Endothelial cell of umbilical vein (primary cell): ENCODE measurements at regions not wholly inside any gene's neighbourhood (a gene's known extent, or its start where the extent isn't known, plus 50 kb on each side); places are given as distances from the start of the nearest gene placed in this dataset.

Source experiments
- BruUV-seq: library from RNA; stranded (reverse); fragments of 400-500 nt; replicated peaks from 2 replicates; lab custom pipeline; 2021; lab: Mats Ljungman, UMichigan
- CTCF ChIA-PET: fragments of 300-600, 350-600 bp; sonication (Branson Sonifier 250); formaldehyde crosslinking; loops from one replicate; lab custom pipeline; 2021; ENCODE audit warnings: antibody characterized with exemption, inconsistent platforms; lab: Charles Lee
- POLR2A ChIA-PET: fragments of 300-600, 350-600 bp; sonication (Branson Sonifier 250); formaldehyde crosslinking; loops from one replicate; lab custom pipeline; 2021; ENCODE audit warnings: antibody characterized with exemption, inconsistent platforms; lab: Charles Lee
- DNase-seq: peaks from one replicate; pipeline ENCODE4 v3.0.0-alpha.2; 2011; ENCODE audit warnings: low read depth, low spot score
- FAIRE-seq: peaks from 2 replicates; lab custom pipeline; 2011; peaks lifted over from hg19 to GRCh38; lab: Jason Lieb, UNC
- H2AFZ ChIP-seq: 2 replicates; pipeline ENCODE4 v1.6.0; 2012; ENCODE audit warnings: low read depth, low read length, control low read depth, inconsistent platforms
- H3K27ac ChIP-seq: 2 replicates; pipeline ENCODE4 v1.5.1; 2011; ENCODE audit warnings: low read depth, mild to moderate bottlenecking, control low read depth, low read length, moderate library complexity; ENCODE audit not compliant: insufficient read depth
- H3K27me3 ChIP-seq, 2 experiments: 2 replicates each; pipeline versions ENCODE4 v1.6.0 to v1.6.1; 2011; ENCODE audit warnings: low read length in 2 of 2, mixed read lengths in 1 of 2; ENCODE audit not compliant: control insufficient read depth in 2 of 2, insufficient read depth in 2 of 2
- H3K36me3 ChIP-seq, 2 experiments: 2 replicates in 1 of 2; 3 replicates in 1 of 2; pipeline ENCODE4 v1.5.1; 2011; ENCODE audit warnings: low read length in 2 of 2, mild to moderate bottlenecking in 1 of 2, moderate library complexity in 1 of 2; ENCODE audit not compliant: control insufficient read depth in 2 of 2, insufficient read depth in 2 of 2; ENCODE audit errors: extremely low read depth in 1 of 2
- H3K4me1 ChIP-seq: 3 replicates; pipeline ENCODE4 v1.5.1; 2011; ENCODE audit warnings: mild to moderate bottlenecking, low read length; ENCODE audit not compliant: control insufficient read depth, insufficient read depth; ENCODE audit errors: extremely low read depth
- H3K4me2 ChIP-seq: 2 replicates; pipeline ENCODE4 v1.6.1; 2011; ENCODE audit warnings: low read length, control low read depth, mixed read lengths; ENCODE audit not compliant: insufficient read depth
- H3K4me3 ChIP-seq, 3 experiments: fragments of 200-600 bp in 1 of 3; sonication (generic), shearing (Covaris generic) in 1 of 3; replicated peaks in 1 of 3; 2 replicates each; pipeline ENCODE4 v1.5.1; 2011 to 2016; ENCODE audit warnings: control low read depth in 3 of 3, low read length in 3 of 3, mild to moderate bottlenecking in 2 of 3, inconsistent platforms in 1 of 3, low read depth in 1 of 3, moderate library complexity in 1 of 3; ENCODE audit not compliant: insufficient read depth in 1 of 3
- H3K79me2 ChIP-seq: 2 replicates; pipeline ENCODE4 v1.6.0; 2012; ENCODE audit warnings: low read length, inconsistent platforms; ENCODE audit not compliant: control insufficient read depth, insufficient read depth
- H3K9ac ChIP-seq: replicated peaks from 2 replicates; pipeline ENCODE3; 2011; ENCODE audit warnings: low read length, control low read depth; ENCODE audit not compliant: insufficient read depth; ENCODE audit errors: extremely low read depth
- H3K9me1 ChIP-seq: replicated peaks from 3 replicates; pipeline ENCODE4 v1.6.0; 2011; ENCODE audit warnings: mild to moderate bottlenecking, low read length; ENCODE audit not compliant: control insufficient read depth, insufficient read depth; ENCODE audit errors: extremely low read depth
- H3K9me3 ChIP-seq: replicated peaks from 2 replicates; pipeline ENCODE4 v1.5.1; 2012; ENCODE audit warnings: low read length, inconsistent platforms; ENCODE audit not compliant: control insufficient read depth, insufficient read depth
- H4K20me1 ChIP-seq: replicated peaks from 2 replicates; pipeline ENCODE3; 2011; ENCODE audit warnings: mild to moderate bottlenecking, low read length; ENCODE audit not compliant: control insufficient read depth, insufficient read depth; ENCODE audit errors: extremely low read depth
- EZH2 ChIP-seq: IDR thresholded peaks from 2 replicates; pipeline ENCODE4 v1.6.1; 2012; ENCODE audit warnings: borderline replicate concordance, low read depth, mild to moderate bottlenecking, moderate library complexity, low read length, inconsistent platforms; ENCODE audit not compliant: severe bottlenecking
- FOS ChIP-seq: IDR thresholded peaks from 2 replicates; pipeline ENCODE4 v1.6.1; 2011; ENCODE audit warnings: mild to moderate bottlenecking, low read length, moderate library complexity, borderline replicate concordance; ENCODE audit not compliant: insufficient read depth
- GATA2 ChIP-seq: IDR thresholded peaks from 2 replicates; pipeline ENCODE4 v1.7.0; 2011; ENCODE audit warnings: low read depth, mild to moderate bottlenecking, moderate library complexity, mixed read lengths, low read length; ENCODE audit not compliant: insufficient read length, insufficient read depth
- JUN ChIP-seq: IDR thresholded peaks from 2 replicates; pipeline ENCODE4 v1.6.1; 2011; ENCODE audit warnings: borderline replicate concordance, low read depth; ENCODE audit not compliant: insufficient read length, insufficient read depth
- MYC ChIP-seq: IDR thresholded peaks from one replicate; pipeline ENCODE4 v1.6.1; 2011; ENCODE audit warnings: mild to moderate bottlenecking, low read depth, low read length
- POLR2A ChIP-seq: IDR thresholded peaks from 2 replicates; pipeline ENCODE4 v1.6.1; 2012; ENCODE audit warnings: low read depth, mild to moderate bottlenecking, control low read depth, low read length
- POLR2AphosphoS5 ChIP-seq: IDR thresholded peaks from 2 replicates; pipeline ENCODE4 v1.6.1; 2012; ENCODE audit warnings: low read depth, mild to moderate bottlenecking, control low read depth, low read length, moderate library complexity; ENCODE audit not compliant: insufficient read depth
- dilution Hi-C: fragments of 300-500 bp; cut with MboI; formaldehyde crosslinking; loops from one replicate; pipeline ENCODE4 v1.15.0; 2019; ENCODE audit warnings: low sequenced_read_pairs; ENCODE audit not compliant: extremely low pct_ligation_motif_present
- intact Hi-C: fragments of 100-400 bp; cut with micrococcal nuclease; formaldehyde crosslinking; loops from one replicate; pipeline ENCODE4 v1.10.0; 2022
- TF ChIP-seq, protein P1 (sequence below): IDR thresholded peaks from 2 replicates; pipeline ENCODE4 v1.6.1; 2011; ENCODE audit not compliant: insufficient read depth, insufficient read length
- TF ChIP-seq, protein P2 (sequence below), 2 donors: IDR thresholded peaks; 1 replicate in 1 of 2; 2 replicates in 1 of 2; pipeline ENCODE4 v1.5.1; 2011; ENCODE audit warnings: low read length in 2 of 2, mild to moderate bottlenecking in 2 of 2, moderate library complexity in 2 of 2, control low read depth in 1 of 2, inconsistent platforms in 1 of 2, low read depth in 1 of 2; ENCODE audit not compliant: insufficient read depth in 1 of 2; ENCODE audit errors: extremely low read depth in 1 of 2

DNA sequence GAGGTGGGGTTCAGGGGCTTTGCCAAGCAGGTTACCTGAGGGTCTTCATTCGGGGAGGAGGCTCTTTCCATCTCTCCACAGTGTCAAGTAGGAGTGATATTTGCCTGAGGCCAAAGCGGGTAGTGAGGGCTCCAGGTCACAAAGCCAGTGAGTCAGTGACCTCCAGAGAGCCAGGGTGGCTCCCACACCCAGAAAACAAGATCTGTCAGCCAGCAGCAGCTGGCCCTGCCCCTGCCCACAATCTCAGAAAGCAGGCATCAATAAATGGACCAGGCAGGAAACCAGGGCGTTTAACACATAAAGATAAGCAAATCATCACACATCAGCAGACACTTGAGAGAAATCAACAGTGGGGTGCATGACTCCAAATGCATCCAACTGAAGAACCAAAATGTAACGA, 250.8 kb downstream of the CDH26 start:
- CTCF ChIA-PET: no interaction called here
- H3K4me3 ChIP-seq: no peak overlapping the region
- H4K20me1 ChIP-seq: no peaks in the 10 kb centered on the region
- TF ChIP-seq FOS (no peak), POLR2AphosphoS5 (no peak), EZH2 (no peak), JUN (no peak), MYC (no peak), GATA2 (no peak), POLR2A (no peak)
- TF ChIP-seq, protein P1, sequence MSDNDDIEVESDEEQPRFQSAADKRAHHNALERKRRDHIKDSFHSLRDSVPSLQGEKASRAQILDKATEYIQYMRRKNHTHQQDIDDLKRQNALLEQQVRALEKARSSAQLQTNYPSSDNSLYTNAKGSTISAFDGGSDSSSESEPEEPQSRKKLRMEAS: no peak
- TF ChIP-seq, protein P2, sequence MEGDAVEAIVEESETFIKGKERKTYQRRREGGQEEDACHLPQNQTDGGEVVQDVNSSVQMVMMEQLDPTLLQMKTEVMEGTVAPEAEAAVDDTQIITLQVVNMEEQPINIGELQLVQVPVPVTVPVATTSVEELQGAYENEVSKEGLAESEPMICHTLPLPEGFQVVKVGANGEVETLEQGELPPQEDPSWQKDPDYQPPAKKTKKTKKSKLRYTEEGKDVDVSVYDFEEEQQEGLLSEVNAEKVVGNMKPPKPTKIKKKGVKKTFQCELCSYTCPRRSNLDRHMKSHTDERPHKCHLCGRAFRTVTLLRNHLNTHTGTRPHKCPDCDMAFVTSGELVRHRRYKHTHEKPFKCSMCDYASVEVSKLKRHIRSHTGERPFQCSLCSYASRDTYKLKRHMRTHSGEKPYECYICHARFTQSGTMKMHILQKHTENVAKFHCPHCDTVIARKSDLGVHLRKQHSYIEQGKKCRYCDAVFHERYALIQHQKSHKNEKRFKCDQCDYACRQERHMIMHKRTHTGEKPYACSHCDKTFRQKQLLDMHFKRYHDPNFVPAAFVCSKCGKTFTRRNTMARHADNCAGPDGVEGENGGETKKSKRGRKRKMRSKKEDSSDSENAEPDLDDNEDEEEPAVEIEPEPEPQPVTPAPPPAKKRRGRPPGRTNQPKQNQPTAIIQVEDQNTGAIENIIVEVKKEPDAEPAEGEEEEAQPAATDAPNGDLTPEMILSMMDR (IDR thresholded peaks at IDR 0.05; ENCODE audit: extremely low read depth in 1 of 2, insufficient read depth in 1 of 2, low read depth in 1 of 2, low read length in 2 of 2): no peak
- no peaks in the 10 kb centered on the region for H3K36me3 ChIP-seq
- no TSS peak for BruUV-seq
- no peak overlapping the region for H3K9ac ChIP-seq
- intact Hi-C loops (no loop called here), dilution Hi-C loops (no loop called here)
- no peaks in the 10 kb centered on the region for H3K79me2 ChIP-seq
- POLR2A ChIA-PET: no interaction called here
- no peaks in the 10 kb centered on the region for H3K9me3 ChIP-seq
- no peak overlapping the region for H3K4me2 ChIP-seq
- no peaks in the 10 kb centered on the region for H3K4me1 ChIP-seq
- no peaks in the 10 kb centered on the region for H3K9me1 ChIP-seq
- DNase-seq: no peak
- no peak overlapping the region for H3K27ac ChIP-seq
- FAIRE-seq: no peak
- no peaks in the 10 kb centered on the region for H3K27me3 ChIP-seq
- no peak overlapping the region for H2AFZ ChIP-seq
